Activated T-helper 2 cell treated with anti-CD3 and anti-CD28 coated beads, Interferon-gamma antibody, Interleukin-2, Interleukin-4, amounts not matched to agents 10 μg/mL and 5 μg/mL and 100 μg/mL, durations not matched to agents 14 hours and 24 hours and 36 hours (primary cell): ENCODE measurements at regions not wholly inside any gene's neighbourhood (a gene's known extent, or its start where the extent isn't known, plus 50 kb on each side); places are given as distances from the start of the nearest gene placed in this dataset.

Experiments
- DNase-seq: peaks from one replicate; pipeline ENCODE4 v3.0.0; 2021; ENCODE audit warnings: low spot score
- H3K27ac Mint-ChIP-seq: one replicate; pipeline ENCODE4 v1.8.0; 2021; ENCODE audit warnings: mixed read lengths
- H3K27me3 Mint-ChIP-seq: one replicate; pipeline ENCODE4 v1.8.0; 2021; ENCODE audit warnings: low read depth, mixed read lengths
- H3K36me3 Mint-ChIP-seq: one replicate; pipeline ENCODE4 v1.8.0; 2021; ENCODE audit warnings: low read depth, mixed read lengths
- H3K4me1 Mint-ChIP-seq: one replicate; pipeline ENCODE4 v1.8.0; 2021; ENCODE audit warnings: low read depth, mixed read lengths
- H3K4me3 Mint-ChIP-seq: one replicate; pipeline ENCODE4 v1.8.0; 2021; ENCODE audit warnings: low read depth, mild to moderate bottlenecking, moderate library complexity, mixed read lengths
- H3K9me3 Mint-ChIP-seq: one replicate; pipeline ENCODE4 v1.8.0; 2021; ENCODE audit warnings: mixed read lengths
- intact Hi-C: fragments of 100-400 bp; cut with micrococcal nuclease; formaldehyde crosslinking; loops from one replicate; pipeline ENCODE4 v1.15.1; 2023

- Mint-ChIP-seq H3K27me3 (no peaks in the 10 kb centered on the region), H3K27ac (no peak overlapping the region), H3K9me3 (peaks cover 17% of the 10 kb centered on the region), H3K36me3 (no peaks in the 10 kb centered on the region), H3K4me1 (no peaks in the 10 kb centered on the region), H3K4me3 (no peak overlapping the region)
- intact Hi-C loops = no loop called here
- no peak for DNase-seq
These were observed 367.3 kb upstream of the IMPG1 start for GRCh38 chr6:76439811-76440210.

DNA sequence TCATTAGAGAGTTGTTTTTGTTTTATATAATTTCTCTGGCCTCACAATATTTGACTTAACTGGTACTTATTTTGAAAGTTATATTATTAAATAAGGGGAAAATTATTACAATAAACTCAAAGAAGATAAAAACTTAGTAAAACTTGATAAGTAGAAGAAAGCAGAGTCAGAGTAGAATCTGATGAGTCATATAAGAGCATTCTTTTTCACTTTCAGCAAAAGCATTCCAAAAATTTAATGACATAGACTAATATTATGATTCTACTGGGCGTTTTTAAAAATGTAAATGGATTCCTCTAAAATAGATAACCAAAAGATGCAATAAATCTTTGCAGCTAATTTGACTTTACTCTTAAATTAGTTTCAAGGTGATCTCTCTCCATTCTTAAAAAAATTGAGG lies 366.3 kb upstream of the IMPG1 start:
- no peak for DNase-seq
- Mint-ChIP-seq H3K4me3 (no peak overlapping the region), H3K4me1 (no peaks in the 10 kb centered on the region), H3K9me3 (peaks cover 23% of the 10 kb centered on the region), H3K36me3 (no peaks in the 10 kb centered on the region), H3K27ac (no peak overlapping the region), H3K27me3 (no peaks in the 10 kb centered on the region)
- intact Hi-C loops = no loop called here

- H3K9me3 Mint-ChIP-seq = peaks cover 31% of the 10 kb centered on the region
- H3K4me3 Mint-ChIP-seq = no peak overlapping the region
These were observed 362.7 kb upstream of the IMPG1 start for GRCh38 chr6:76435174-76435573.

GRCh38 chr6:76422511-76423213 lies 350.2 kb upstream of the IMPG1 start:
- no peak for DNase-seq
- Mint-ChIP-seq H3K4me3 (no peak overlapping the region), H3K27me3 (no peaks in the 10 kb centered on the region), H3K9me3 (peaks cover 13% of the 10 kb centered on the region), H3K27ac (no peak overlapping the region), H3K36me3 (no peaks in the 10 kb centered on the region), H3K4me1 (no peaks in the 10 kb centered on the region)
- intact Hi-C loops = no loop called here

More at GRCh38 chr6:76435174-76435573, 362.7 kb upstream of the IMPG1 start:
- Mint-ChIP-seq H3K27ac (no peak overlapping the region), H3K4me1 (no peaks in the 10 kb centered on the region), H3K36me3 (no peaks in the 10 kb centered on the region), H3K27me3 (no peaks in the 10 kb centered on the region)
- intact Hi-C loops = no loop called here
- no peak for DNase-seq

DNA sequence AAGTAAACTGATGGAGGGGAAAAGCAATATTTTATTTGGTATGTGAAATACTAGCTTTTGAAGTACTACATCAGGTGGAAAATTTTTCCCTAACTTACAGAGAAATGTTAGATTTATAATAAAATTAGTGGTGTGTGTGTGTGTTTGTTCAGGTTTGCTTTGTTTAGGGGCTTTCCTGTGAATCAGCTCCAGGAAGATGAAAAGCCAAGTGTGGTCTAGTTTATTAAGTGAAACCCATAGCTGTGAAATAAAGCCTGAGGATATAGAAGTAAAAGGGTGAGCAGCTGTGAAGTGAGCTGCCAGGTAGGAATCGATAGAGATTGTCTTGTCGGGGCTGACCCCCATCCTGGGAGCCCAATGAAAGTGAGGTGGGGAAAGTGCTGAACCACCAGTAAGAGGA lies 347.6 kb upstream of the IMPG1 start:
- intact Hi-C loops = no loop called here
- Mint-ChIP-seq H3K4me1 (no peaks in the 10 kb centered on the region), H3K4me3 (no peak overlapping the region), H3K9me3 (peaks cover 18% of the 10 kb centered on the region), H3K36me3 (no peaks in the 10 kb centered on the region), H3K27ac (no peak overlapping the region), H3K27me3 (no peaks in the 10 kb centered on the region)
- DNase-seq = no peak

DNA sequence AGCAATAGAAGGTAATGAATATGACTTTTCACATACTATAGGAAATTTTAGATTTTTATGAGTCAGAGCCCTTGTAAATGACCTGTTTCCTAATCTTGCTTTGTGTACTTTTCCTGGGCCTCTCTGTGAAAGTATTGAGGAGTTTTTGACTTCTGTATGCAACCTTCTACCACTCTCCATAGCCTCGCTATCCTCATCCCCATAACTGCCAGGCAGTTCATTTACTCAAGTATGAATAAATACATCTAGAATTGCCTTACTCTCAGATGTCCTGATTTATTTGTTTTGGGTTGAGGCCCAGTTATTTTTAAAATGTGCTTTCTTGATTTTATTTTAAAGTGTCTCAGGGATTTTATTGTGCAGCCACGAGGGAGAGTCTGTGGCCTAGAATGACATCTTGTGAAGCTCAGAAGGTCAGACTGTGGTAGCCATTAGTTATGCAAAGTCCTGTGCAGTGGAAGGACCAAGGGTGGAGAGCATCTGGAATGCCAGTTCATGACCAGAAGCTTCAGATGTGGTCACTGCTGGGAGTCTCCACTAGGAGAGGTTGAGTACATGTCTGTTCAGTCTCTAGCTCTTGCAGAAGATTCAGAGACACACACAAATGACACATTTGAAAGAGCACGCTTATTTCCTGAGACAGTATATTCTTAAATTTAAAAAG lies 346.2 kb upstream of the IMPG1 start:
- Mint-ChIP-seq H3K36me3 (no peaks in the 10 kb centered on the region), H3K27ac (no peak overlapping the region), H3K27me3 (no peaks in the 10 kb centered on the region), H3K9me3 (peaks cover 13% of the 10 kb centered on the region), H3K4me1 (no peaks in the 10 kb centered on the region), H3K4me3 (no peak overlapping the region)
- intact Hi-C loops = no loop called here
- DNase-seq = no peak

DNA sequence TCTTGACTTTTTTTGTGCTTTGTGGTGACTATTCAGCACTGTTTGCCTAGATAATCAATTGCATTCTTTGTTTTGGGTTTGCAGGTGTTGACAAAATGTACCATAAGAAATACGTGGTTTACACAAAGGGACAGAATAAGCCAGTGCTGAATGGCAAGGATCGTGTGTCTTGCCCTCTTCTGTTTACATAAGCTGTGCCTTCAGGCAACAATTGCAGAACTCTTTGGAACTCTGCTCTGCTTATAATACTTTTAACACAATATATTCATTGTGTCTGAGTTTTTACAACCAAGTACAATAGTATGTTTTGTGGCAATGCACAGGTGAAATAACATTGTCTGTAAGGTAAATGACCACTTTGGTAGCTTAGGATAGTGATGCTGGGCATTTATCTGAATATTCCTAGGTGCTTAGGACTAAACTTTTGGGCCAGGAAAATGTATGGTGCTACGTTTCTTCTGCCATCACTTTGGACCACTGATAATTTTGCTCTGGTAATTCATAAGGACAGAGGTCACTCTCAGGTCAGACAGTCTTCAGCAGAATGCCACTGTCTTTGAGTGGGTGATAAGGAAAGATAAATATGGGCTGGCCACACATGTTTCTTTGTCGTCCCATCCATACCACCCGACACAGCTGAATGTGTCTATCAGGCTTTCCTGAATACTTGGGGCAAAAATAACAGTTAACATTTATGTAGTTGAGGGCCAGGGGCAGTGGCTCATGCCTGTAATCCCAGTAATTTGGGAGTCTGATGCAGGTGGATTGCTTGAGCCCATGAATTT lies 344.6 kb upstream of the IMPG1 start:
- intact Hi-C loops = no loop called here
- no peaks in the 10 kb centered on the region for H3K4me1 Mint-ChIP-seq
- peaks cover 12% of the 10 kb centered on the region for H3K9me3 Mint-ChIP-seq
- no peak for DNase-seq
- no peaks in the 10 kb centered on the region for H3K36me3 Mint-ChIP-seq
- H3K4me3 Mint-ChIP-seq = no peak overlapping the region
- H3K27me3 Mint-ChIP-seq = no peaks in the 10 kb centered on the region
- no peak overlapping the region for H3K27ac Mint-ChIP-seq

DNA sequence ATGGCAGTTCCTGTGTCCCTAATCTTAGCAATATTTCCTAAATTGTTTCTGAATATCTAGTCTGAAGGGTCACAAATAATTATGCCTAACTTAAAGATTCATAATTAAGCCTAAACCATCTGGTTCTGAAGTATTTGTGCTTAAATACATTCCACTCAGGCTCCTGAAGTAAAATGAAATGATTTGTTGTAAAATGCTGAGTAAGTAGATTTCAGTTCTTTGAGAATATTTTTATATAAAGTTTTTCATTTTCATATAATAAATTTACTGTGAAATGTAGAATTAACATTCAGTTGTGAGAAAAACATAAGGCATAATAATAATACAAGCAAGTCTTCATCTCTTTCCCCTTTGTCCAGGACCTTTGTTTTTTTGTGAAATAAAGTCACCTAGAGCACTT lies 330.6 kb upstream of the IMPG1 start:
- peaks cover 8% of the 10 kb centered on the region for H3K9me3 Mint-ChIP-seq
- no peaks in the 10 kb centered on the region for H3K36me3 Mint-ChIP-seq
- intact Hi-C loops = no loop called here
- H3K4me3 Mint-ChIP-seq = no peak overlapping the region
- H3K27me3 Mint-ChIP-seq = no peaks in the 10 kb centered on the region
- no peaks in the 10 kb centered on the region for H3K4me1 Mint-ChIP-seq
- DNase-seq = no peak
- H3K27ac Mint-ChIP-seq = no peak overlapping the region

- peaks cover 17% of the 10 kb centered on the region for H3K9me3 Mint-ChIP-seq
- no peak overlapping the region for H3K4me3 Mint-ChIP-seq
- intact Hi-C loops = no loop called here
- H3K27ac Mint-ChIP-seq = no peak overlapping the region
- H3K36me3 Mint-ChIP-seq = no peaks in the 10 kb centered on the region
- no peak for DNase-seq
- no peaks in the 10 kb centered on the region for H3K27me3 Mint-ChIP-seq
- H3K4me1 Mint-ChIP-seq = no peaks in the 10 kb centered on the region
These were observed 325.5 kb upstream of the IMPG1 start for GRCh38 chr6:76397966-76398365.

- H3K9me3 Mint-ChIP-seq = peaks cover 40% of the 10 kb centered on the region
- H3K4me1 Mint-ChIP-seq = no peaks in the 10 kb centered on the region
- no peak for DNase-seq
- no peak overlapping the region for H3K27ac Mint-ChIP-seq
- H3K4me3 Mint-ChIP-seq = no peak overlapping the region
- no peaks in the 10 kb centered on the region for H3K36me3 Mint-ChIP-seq
- H3K27me3 Mint-ChIP-seq = no peaks in the 10 kb centered on the region
- intact Hi-C loops = no loop called here
These were observed 309.7 kb upstream of the IMPG1 start for GRCh38 chr6:76382201-76382600.

DNA sequence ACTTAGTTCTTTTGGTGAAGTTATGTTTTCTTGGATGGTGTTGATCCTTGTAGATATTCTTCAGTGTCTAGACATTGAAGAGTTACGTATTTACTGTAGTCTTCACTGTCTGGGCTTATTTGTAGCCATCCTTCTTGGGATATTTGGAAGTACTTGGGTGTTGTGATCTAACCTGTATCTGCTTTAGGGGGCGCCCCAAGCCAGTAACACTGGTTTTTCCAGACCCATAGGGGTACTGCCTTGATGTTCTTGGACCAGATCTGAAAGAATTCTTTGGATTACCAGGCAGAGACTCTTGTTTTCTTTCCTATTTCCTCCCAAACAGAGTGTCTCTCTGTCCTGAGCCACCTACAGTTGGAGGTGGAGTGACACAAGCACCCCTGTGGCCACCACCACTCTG lies 309.1 kb upstream of the IMPG1 start:
- no peaks in the 10 kb centered on the region for H3K4me1 Mint-ChIP-seq
- H3K9me3 Mint-ChIP-seq = peaks cover 38% of the 10 kb centered on the region
- H3K27me3 Mint-ChIP-seq = no peaks in the 10 kb centered on the region
- H3K4me3 Mint-ChIP-seq = no peak overlapping the region
- DNase-seq = no peak
- H3K27ac Mint-ChIP-seq = no peak overlapping the region
- no peaks in the 10 kb centered on the region for H3K36me3 Mint-ChIP-seq
- intact Hi-C loops = no loop called here

DNA sequence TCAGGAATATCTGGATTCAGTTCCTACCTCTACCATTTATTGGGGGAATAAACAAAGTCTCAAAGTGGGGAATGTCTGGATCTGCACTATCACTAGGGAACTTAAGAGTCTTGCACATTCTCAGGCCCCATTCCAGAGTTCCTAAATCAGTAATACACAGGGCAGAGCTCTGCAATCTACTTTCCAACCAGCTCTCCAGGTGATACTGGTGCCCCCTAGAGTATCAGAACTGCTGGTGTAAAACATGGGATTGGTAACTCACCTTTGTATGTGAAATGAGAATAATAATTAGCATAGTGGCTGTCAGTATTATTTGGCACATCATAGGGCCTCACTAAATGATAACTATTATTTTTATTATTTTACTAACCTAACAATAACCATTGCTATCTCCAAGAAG lies 278.8 kb upstream of the IMPG1 start:
- H3K9me3 Mint-ChIP-seq = peaks cover 22% of the 10 kb centered on the region
- no peak for DNase-seq
- no peaks in the 10 kb centered on the region for H3K4me1 Mint-ChIP-seq
- H3K4me3 Mint-ChIP-seq = no peak overlapping the region
- no peaks in the 10 kb centered on the region for H3K27me3 Mint-ChIP-seq
- no peak overlapping the region for H3K27ac Mint-ChIP-seq
- no peaks in the 10 kb centered on the region for H3K36me3 Mint-ChIP-seq
- intact Hi-C loops = no loop called here

GRCh38 chr6:76347539-76347938 lies 275.1 kb upstream of the IMPG1 start:
- H3K9me3 Mint-ChIP-seq = peaks cover 15% of the 10 kb centered on the region
- no peak for DNase-seq
- no peak overlapping the region for H3K27ac Mint-ChIP-seq
- no peaks in the 10 kb centered on the region for H3K27me3 Mint-ChIP-seq
- H3K36me3 Mint-ChIP-seq = no peaks in the 10 kb centered on the region
- H3K4me3 Mint-ChIP-seq = no peak overlapping the region
- H3K4me1 Mint-ChIP-seq = no peaks in the 10 kb centered on the region
- intact Hi-C loops = no loop called here
